GM12878 (cell line): ENCODE measurements at regions not wholly inside any gene's neighbourhood (a gene's known extent, or its start where the extent isn't known, plus 50 kb on each side); places are given as distances from the start of the nearest gene placed in this dataset.

Experiments used
- ATAC-seq: fragments of 200-7000 bp; cut with Tn5 transposase; 3 replicates; pipeline ENCODE4 v1.9.1; 2020; ENCODE audit warnings: mild to moderate bottlenecking, moderate library complexity
- BruUV-seq: library from RNA; stranded (reverse); fragments of 400-500 nt; replicated peaks from 2 replicates; lab custom pipeline; 2021; lab: Mats Ljungman, UMichigan
- CTCF ChIA-PET: fragments of 300-600 bp; sonication (Branson Sonifier 250); formaldehyde crosslinking; extraction: SDS; loops from one replicate; lab custom pipeline; 2021; ENCODE audit warnings: inconsistent platforms; lab: Yijun Ruan, JAX
- POLR2A ChIA-PET: fragments of 350-600 bp; formaldehyde crosslinking; extraction: SDS; loops from one replicate; lab custom pipeline; 2021; ENCODE audit warnings: inconsistent platforms; lab: Charles Lee
- RAD21 ChIA-PET: fragments of 300-600 bp; sonication (Branson Sonifier 250); formaldehyde crosslinking; loops from one replicate; lab custom pipeline; 2023; ENCODE audit warnings: antibody characterized with exemption; ENCODE audit not compliant: unreplicated experiment; lab: Charles Lee
- SMC1A ChIA-PET: fragments of 300-600 bp; sonication (Branson Sonifier 250); formaldehyde crosslinking; loops from one replicate; lab custom pipeline; 2023; ENCODE audit not compliant: unreplicated experiment, uncharacterized antibody; lab: Charles Lee
- DNase-seq: peaks from one replicate; pipeline ENCODE4 v3.0.0-alpha.2; 2011; ENCODE audit warnings: low read depth, low spot score
- FAIRE-seq: peaks from 3 replicates; lab custom pipeline; 2011; peaks lifted over from hg19 to GRCh38; lab: Jason Lieb, UNC
- H2AFZ ChIP-seq: 2 replicates; pipeline ENCODE4 v1.6.0; 2011; ENCODE audit warnings: low read depth, low read length, control low read depth; ENCODE audit not compliant: control insufficient read depth
- H3K27ac ChIP-seq: 2 replicates; pipeline ENCODE4 v1.5.1; 2011; ENCODE audit warnings: control low read depth; ENCODE audit not compliant: control insufficient read depth, insufficient read depth
- H3K27me3 ChIP-seq, 2 experiments: replicated peaks in 1 of 2; 2 replicates each; pipeline versions ENCODE4 v1.6.0 to v1.6.1; 2011; ENCODE audit warnings: low read length in 1 of 2; ENCODE audit not compliant: control insufficient read depth in 2 of 2, insufficient read depth in 2 of 2
- H3K36me3 ChIP-seq, 2 experiments: 2 replicates each; pipeline ENCODE4 v1.5.1; 2011; ENCODE audit warnings: low read length in 1 of 2; ENCODE audit not compliant: control insufficient read depth in 2 of 2, insufficient read depth in 2 of 2
- H3K4me1 ChIP-seq: 2 replicates; pipeline ENCODE4 v1.6.1; 2011; ENCODE audit warnings: mild to moderate bottlenecking, low read length, moderate library complexity, mixed read lengths; ENCODE audit not compliant: control insufficient read depth, insufficient read depth
- H3K4me2 ChIP-seq: 2 replicates; pipeline ENCODE4 v1.6.0; 2011; ENCODE audit warnings: control low read depth; ENCODE audit not compliant: control insufficient read depth, insufficient read depth
- H3K4me3 ChIP-seq: fragments of 200-600 bp; sonication (generic); 2 replicates; pipeline ENCODE4 v1.5.1; 2016
- H3K79me2 ChIP-seq: 2 replicates; pipeline ENCODE4 v1.6.0; 2011; ENCODE audit warnings: low read length; ENCODE audit not compliant: control insufficient read depth, insufficient read depth
- H3K9ac ChIP-seq: 2 replicates; pipeline ENCODE4 v1.8.0; 2011; ENCODE audit warnings: low read length, control low read depth, mixed read lengths; ENCODE audit not compliant: control insufficient read depth, insufficient read depth
- H3K9me3 ChIP-seq: replicated peaks from 3 replicates; pipeline ENCODE4 v1.5.1; 2011; ENCODE audit warnings: mild to moderate bottlenecking, low read length; ENCODE audit not compliant: control insufficient read depth, insufficient read depth
- H4K20me1 ChIP-seq: 2 replicates; pipeline ENCODE4 v1.6.0; 2011; ENCODE audit not compliant: control insufficient read depth, insufficient read depth
- BACH1 ChIP-seq: fragments of 450-650 bp; IDR thresholded peaks from 2 replicates; pipeline ENCODE4 v1.6.1; 2017; ENCODE audit warnings: mild to moderate bottlenecking, borderline replicate concordance
- CBX5 ChIP-seq: sonication (generic); IDR thresholded peaks from 2 replicates; pipeline ENCODE4 v1.6.1; 2016; ENCODE audit warnings: low read depth, moderate library complexity, mild to moderate bottlenecking, inconsistent platforms
- EGR1 ChIP-seq, 2 experiments: IDR thresholded peaks; 1 replicate in 1 of 2; 2 replicates in 1 of 2; pipeline ENCODE4 v1.6.1; 2011 to 2012; ENCODE audit warnings: low read depth in 2 of 2, low read length in 2 of 2, borderline replicate concordance in 1 of 2, mild to moderate bottlenecking in 1 of 2, moderate library complexity in 1 of 2
- FOXM1 ChIP-seq: IDR thresholded peaks from 2 replicates; pipeline ENCODE4 v1.6.1; 2012; ENCODE audit warnings: low read depth, mild to moderate bottlenecking, inconsistent platforms, low read length, moderate library complexity
- HDGF ChIP-seq: fragments of 450-650 bp; IDR thresholded peaks from 2 replicates; pipeline ENCODE4 v1.6.1; 2016; ENCODE audit warnings: antibody characterized with exemption
- IKZF1 ChIP-seq: fragments of 450-650 bp; conservative IDR thresholded peaks from 2 replicates; pipeline ENCODE4 v1.6.1; 2017; ENCODE audit warnings: antibody characterized with exemption, mild to moderate bottlenecking
- IRF4 ChIP-seq: IDR thresholded peaks from 2 replicates; pipeline ENCODE4 v1.6.1; 2011; ENCODE audit warnings: low read depth, low read length
- KLF5 ChIP-seq: fragments of 450-650 bp; IDR thresholded peaks from 2 replicates; pipeline ENCODE4 v1.6.1; 2014; ENCODE audit warnings: mild to moderate bottlenecking; ENCODE audit not compliant: partially characterized antibody
- MTA3 ChIP-seq: IDR thresholded peaks from 2 replicates; pipeline ENCODE4 v1.6.1; 2012; ENCODE audit warnings: low read length, inconsistent platforms, borderline replicate concordance
- NFYA ChIP-seq: IDR thresholded peaks from 2 replicates; pipeline ENCODE4 v1.6.1; 2011; ENCODE audit warnings: low read depth, mild to moderate bottlenecking, low read length, improper control_type of control experiment, borderline replicate concordance
- RAD51 ChIP-seq: fragments of 450-650 bp; IDR thresholded peaks from 2 replicates; pipeline ENCODE4 v1.6.1; 2016; ENCODE audit warnings: moderate library complexity, mild to moderate bottlenecking, inconsistent platforms
- SIN3A ChIP-seq: IDR thresholded peaks from 2 replicates; pipeline ENCODE4 v1.6.1; 2012; ENCODE audit warnings: low read depth, low read length, improper control_type of control experiment
- SMAD1 ChIP-seq: fragments of 450-650 bp; IDR thresholded peaks from 2 replicates; pipeline ENCODE4 v1.6.1; 2018; ENCODE audit warnings: mild to moderate bottlenecking, low read depth; ENCODE audit not compliant: partially characterized antibody
- SREBF2 ChIP-seq: IDR thresholded peaks from 2 replicates; pipeline ENCODE4 v1.6.1; 2012; ENCODE audit warnings: mild to moderate bottlenecking, low read length
- TCF3 ChIP-seq: IDR thresholded peaks from 2 replicates; pipeline ENCODE4 v1.6.1; 2012; ENCODE audit warnings: low read depth, mild to moderate bottlenecking, low read length, borderline replicate concordance; ENCODE audit not compliant: insufficient read depth
- YBX1 ChIP-seq: fragments of 450-650 bp; IDR thresholded peaks from 2 replicates; pipeline ENCODE4 v1.6.1; 2016; ENCODE audit warnings: antibody characterized with exemption
- ZNF384 ChIP-seq: IDR thresholded peaks from 2 replicates; pipeline ENCODE4 v1.6.1; 2012; ENCODE audit warnings: low read depth, mild to moderate bottlenecking, low read length, improper control_type of control experiment, borderline replicate concordance
- ZZZ3 ChIP-seq: IDR thresholded peaks from 2 replicates; pipeline ENCODE4 v1.6.1; 2011; ENCODE audit warnings: low read depth; ENCODE audit not compliant: control insufficient read depth, insufficient read length
- WGBS: methylation state at CpG from one replicate; pipeline ENCODE4 v1.1.6; 2016; ENCODE audit warnings: low lambda C conversion rate; ENCODE audit not compliant: insufficient replicate concordance, insufficient coverage; ENCODE audit errors: missing lambda C conversion rate; 5-methylcytosine and 5-hydroxymethylcytosine counted together
- in situ Hi-C: fragments of 300-500 bp; cut with MboI; formaldehyde crosslinking; loops from 9 replicates; pipeline ENCODE4 v1.14.3; 2018; ENCODE audit warnings: mixed read lengths
- intact Hi-C: fragments of 100-400 bp; cut with micrococcal nuclease; formaldehyde crosslinking; loops from one replicate; pipeline ENCODE4 v1.14.2; 2022; ENCODE audit not compliant: unreplicated experiment
- TF ChIP-seq, protein P1 (sequence below): IDR thresholded peaks from 2 replicates; pipeline ENCODE4 v1.6.1; 2011; ENCODE audit warnings: mild to moderate bottlenecking, low read depth, low read length, moderate library complexity; ENCODE audit not compliant: insufficient replicate concordance
- TF ChIP-seq, protein P2 (sequence below): fragments of 150-350 bp; IDR thresholded peaks from 2 replicates; pipeline ENCODE4 v1.6.1; 2014; ENCODE audit warnings: mild to moderate bottlenecking, low read depth, low read length
- TF ChIP-seq, protein P3 (sequence below): fragments of 450-650 bp; IDR thresholded peaks from 2 replicates; pipeline ENCODE4 v1.6.1; 2017; ENCODE audit warnings: mild to moderate bottlenecking

- TF ChIP-seq, protein P1, sequence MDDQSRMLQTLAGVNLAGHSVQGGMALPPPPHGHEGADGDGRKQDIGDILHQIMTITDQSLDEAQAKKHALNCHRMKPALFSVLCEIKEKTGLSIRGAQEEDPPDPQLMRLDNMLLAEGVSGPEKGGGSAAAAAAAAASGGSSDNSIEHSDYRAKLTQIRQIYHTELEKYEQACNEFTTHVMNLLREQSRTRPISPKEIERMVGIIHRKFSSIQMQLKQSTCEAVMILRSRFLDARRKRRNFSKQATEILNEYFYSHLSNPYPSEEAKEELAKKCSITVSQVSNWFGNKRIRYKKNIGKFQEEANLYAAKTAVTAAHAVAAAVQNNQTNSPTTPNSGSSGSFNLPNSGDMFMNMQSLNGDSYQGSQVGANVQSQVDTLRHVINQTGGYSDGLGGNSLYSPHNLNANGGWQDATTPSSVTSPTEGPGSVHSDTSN: no peak
- no peak for TF ChIP-seq BACH1
- TF ChIP-seq RAD51: no peak
- no peak for TF ChIP-seq NFYA
- TF ChIP-seq HDGF: no peak
Observed at GRCh38 chr6:144908004-144908403, 622.9 kb downstream of the UTRN start (continued).

DNA sequence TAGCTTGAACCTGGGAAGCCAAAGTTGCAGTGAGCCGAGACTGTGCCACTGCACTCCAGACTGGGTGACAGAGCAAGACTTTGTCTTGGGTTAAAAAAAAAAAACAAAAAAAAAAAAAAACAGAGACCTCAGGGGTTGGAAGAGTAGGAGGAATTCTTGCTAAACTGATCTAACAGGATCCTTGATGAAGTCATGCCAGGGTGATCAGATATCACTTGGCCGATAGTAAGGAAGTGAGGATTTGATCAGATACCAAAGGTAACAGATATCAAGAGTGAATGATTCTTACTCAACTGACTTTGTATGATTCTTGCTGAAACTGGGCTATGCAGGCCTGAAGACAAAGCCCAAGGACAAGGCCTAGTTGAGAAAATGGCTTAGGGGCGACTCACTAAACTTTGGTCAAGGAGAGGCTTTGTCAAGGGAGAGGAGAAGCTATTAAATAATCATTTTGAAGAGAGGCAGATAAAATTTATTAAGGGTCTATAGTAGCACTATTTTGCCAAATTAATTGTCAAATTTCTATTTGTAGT lies 624.7 kb downstream of the UTRN start:
- FAIRE-seq: no peak
- SMC1A ChIA-PET: no interaction called here

More for the DNA sequence above, 624.7 kb downstream of the UTRN start:
- Histone ChIP-seq H3K27me3 (no peaks in the 10 kb centered on the region), H2AFZ (no peak overlapping the region)
- intact Hi-C loops: no loop called here
- TF ChIP-seq FOXM1 (no peak), SIN3A (no peak), SREBF2 (no peak), ZZZ3 (no peak), ZNF384 (no peak), CBX5 (no peak), EGR1 (IDR thresholded peaks at IDR 0.05; ENCODE audit: borderline replicate concordance in 1 of 2, low read depth in 2 of 2, low read length in 2 of 2) (no peak), SMAD1 (no peak), MTA3 (no peak), KLF5 (no peak), YBX1 (no peak), IKZF1 (no peak), IRF4 (no peak), TCF3 (no peak)
- TF ChIP-seq, protein P2, sequence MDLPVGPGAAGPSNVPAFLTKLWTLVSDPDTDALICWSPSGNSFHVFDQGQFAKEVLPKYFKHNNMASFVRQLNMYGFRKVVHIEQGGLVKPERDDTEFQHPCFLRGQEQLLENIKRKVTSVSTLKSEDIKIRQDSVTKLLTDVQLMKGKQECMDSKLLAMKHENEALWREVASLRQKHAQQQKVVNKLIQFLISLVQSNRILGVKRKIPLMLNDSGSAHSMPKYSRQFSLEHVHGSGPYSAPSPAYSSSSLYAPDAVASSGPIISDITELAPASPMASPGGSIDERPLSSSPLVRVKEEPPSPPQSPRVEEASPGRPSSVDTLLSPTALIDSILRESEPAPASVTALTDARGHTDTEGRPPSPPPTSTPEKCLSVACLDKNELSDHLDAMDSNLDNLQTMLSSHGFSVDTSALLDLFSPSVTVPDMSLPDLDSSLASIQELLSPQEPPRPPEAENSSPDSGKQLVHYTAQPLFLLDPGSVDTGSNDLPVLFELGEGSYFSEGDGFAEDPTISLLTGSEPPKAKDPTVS: no peak
- TF ChIP-seq, protein P3, sequence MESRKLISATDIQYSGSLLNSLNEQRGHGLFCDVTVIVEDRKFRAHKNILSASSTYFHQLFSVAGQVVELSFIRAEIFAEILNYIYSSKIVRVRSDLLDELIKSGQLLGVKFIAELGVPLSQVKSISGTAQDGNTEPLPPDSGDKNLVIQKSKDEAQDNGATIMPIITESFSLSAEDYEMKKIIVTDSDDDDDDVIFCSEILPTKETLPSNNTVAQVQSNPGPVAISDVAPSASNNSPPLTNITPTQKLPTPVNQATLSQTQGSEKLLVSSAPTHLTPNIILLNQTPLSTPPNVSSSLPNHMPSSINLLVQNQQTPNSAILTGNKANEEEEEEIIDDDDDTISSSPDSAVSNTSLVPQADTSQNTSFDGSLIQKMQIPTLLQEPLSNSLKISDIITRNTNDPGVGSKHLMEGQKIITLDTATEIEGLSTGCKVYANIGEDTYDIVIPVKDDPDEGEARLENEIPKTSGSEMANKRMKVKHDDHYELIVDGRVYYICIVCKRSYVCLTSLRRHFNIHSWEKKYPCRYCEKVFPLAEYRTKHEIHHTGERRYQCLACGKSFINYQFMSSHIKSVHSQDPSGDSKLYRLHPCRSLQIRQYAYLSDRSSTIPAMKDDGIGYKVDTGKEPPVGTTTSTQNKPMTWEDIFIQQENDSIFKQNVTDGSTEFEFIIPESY: no peak
- TF ChIP-seq, all 136 proteins: peak for 0
- BruUV-seq: no TSS peak
- Histone ChIP-seq H3K4me2 (no peak overlapping the region), H3K36me3 (no peaks in the 10 kb centered on the region), H3K27ac (no peak overlapping the region), H3K4me3 (no peak overlapping the region), H3K79me2 (no peaks in the 10 kb centered on the region), H3K9me3 (no peaks in the 10 kb centered on the region), H3K9ac (no peak overlapping the region), H4K20me1 (no peaks in the 10 kb centered on the region), H3K4me1 (no peaks in the 10 kb centered on the region)
- no peak for ATAC-seq
- 69% methylated on average over 3 of the region's 3 CpGs for WGBS
- POLR2A ChIA-PET: no interaction called here
- CTCF ChIA-PET: no interaction called here
- DNase-seq: no peak
- RAD21 ChIA-PET: no interaction called here
- in situ Hi-C loops: no loop called here
